OCI-LY1 (cell line): ENCODE measurements at regions not wholly inside any gene's neighbourhood (a gene's known extent, or its start where the extent isn't known, plus 50 kb on each side); places are given as distances from the start of the nearest gene placed in this dataset.

Experiments
- H2AFZ ChIP-seq: fragments of 200-600 bp; sonication (generic), shearing (Covaris generic); 2 replicates; pipeline ENCODE4 v1.6.0; 2014; ENCODE audit warnings: antibody characterized with exemption, mild to moderate bottlenecking, low read length
- H3F3A ChIP-seq: fragments of 200-600 bp; sonication (generic), shearing (Covaris generic); 2 replicates; pipeline ENCODE4 v1.6.0; 2014; ENCODE audit warnings: mild to moderate bottlenecking, antibody characterized with exemption, low read length, moderate library complexity; ENCODE audit not compliant: insufficient read depth
- H3K27ac ChIP-seq: fragments of 200-600 bp; sonication (generic); 2 replicates; pipeline ENCODE4 v1.5.1; 2014; ENCODE audit warnings: low read length, mixed run types, mild to moderate bottlenecking, low read depth; ENCODE audit not compliant: poor library complexity, severe bottlenecking
- H3K27me3 ChIP-seq: fragments of 200-600 bp; sonication (generic); 2 replicates; pipeline ENCODE4 v1.6.0; 2014; ENCODE audit warnings: antibody characterized with exemption, mild to moderate bottlenecking, low read length, moderate library complexity; ENCODE audit not compliant: insufficient read depth
- H3K36me3 ChIP-seq: fragments of 200-600 bp; sonication (generic); 2 replicates; pipeline ENCODE4 v1.6.1; 2014; ENCODE audit warnings: mild to moderate bottlenecking, antibody characterized with exemption, low read length, moderate library complexity, mixed read lengths; ENCODE audit not compliant: insufficient read depth
- H3K4me1 ChIP-seq: fragments of 200-600 bp; sonication (generic); 2 replicates; pipeline ENCODE4 v1.5.1; 2014; ENCODE audit warnings: mild to moderate bottlenecking, low read length, moderate library complexity; ENCODE audit not compliant: insufficient read depth, severe bottlenecking
- H3K4me2 ChIP-seq: fragments of 200-600 bp; sonication (generic), shearing (Covaris generic); 2 replicates; pipeline ENCODE4 v1.6.1; 2014; ENCODE audit warnings: low read length
- H3K4me3 ChIP-seq: fragments of 200-600 bp; sonication (generic); 2 replicates; pipeline ENCODE4 v1.5.1; 2014; ENCODE audit warnings: low read length, low read depth, mild to moderate bottlenecking, mixed read lengths; ENCODE audit not compliant: poor library complexity, severe bottlenecking
- H3K79me2 ChIP-seq: fragments of 200-600 bp; shearing (Covaris generic); 2 replicates; pipeline ENCODE4 v1.6.1; 2016; ENCODE audit warnings: mixed run types, low read length, mixed read lengths; ENCODE audit not compliant: insufficient read depth
- H3K9ac ChIP-seq: fragments of 200-600 bp; sonication (generic), shearing (Covaris generic); 2 replicates; pipeline ENCODE4 v1.6.1; 2014; ENCODE audit warnings: mild to moderate bottlenecking, low read length, mixed read lengths
- H3K9me2 ChIP-seq: fragments of 200-600 bp; sonication (generic), shearing (Covaris generic); 2 replicates; pipeline ENCODE4 v1.6.1; 2014; ENCODE audit warnings: low read depth, mild to moderate bottlenecking, low read length, mixed read lengths
- H3K9me3 ChIP-seq: fragments of 200-600 bp; shearing (Covaris generic); 2 replicates; pipeline ENCODE4 v1.6.1; 2014; ENCODE audit warnings: low read length, mixed read lengths
- H4K20me1 ChIP-seq: fragments of 200-600 bp; sonication (generic), shearing (Covaris generic); 2 replicates; pipeline ENCODE4 v1.6.0; 2016; ENCODE audit warnings: mild to moderate bottlenecking, low read length; ENCODE audit not compliant: insufficient read depth
- CTCF ChIP-seq: fragments of 200-600 bp; sonication (generic), shearing (Covaris generic); IDR thresholded peaks from 2 replicates; pipeline ENCODE4 v1.5.1; 2017; ENCODE audit warnings: mild to moderate bottlenecking, antibody characterized with exemption, low read length, moderate library complexity, mixed read lengths
- EZH2 ChIP-seq: fragments of 200-600 bp; sonication (generic), shearing (Covaris generic); IDR thresholded peaks from 2 replicates; pipeline ENCODE4 v1.8.0; 2017; ENCODE audit warnings: borderline replicate concordance, mixed run types, mild to moderate bottlenecking, antibody characterized with exemption, low read length, moderate library complexity, mixed read lengths

- no peak overlapping the region for H2AFZ ChIP-seq
- no peak overlapping the region for H3K27ac ChIP-seq
Measured at GRCh38 chr4:189815404-189816192, 125.1 kb upstream of the FRG1 start.

GRCh38 chr4:189822326-189822725 is 118.3 kb upstream of the FRG1 start:
- no peaks in the 10 kb centered on the region for H4K20me1 ChIP-seq
- no peak overlapping the region for H2AFZ ChIP-seq
- no peaks in the 10 kb centered on the region for H3K27me3 ChIP-seq
- H3K9ac ChIP-seq = no peak overlapping the region
- no peaks in the 10 kb centered on the region for H3K9me2 ChIP-seq
- H3K27ac ChIP-seq = no peak overlapping the region
- H3K79me2 ChIP-seq = no peaks in the 10 kb centered on the region
- H3K36me3 ChIP-seq = no peaks in the 10 kb centered on the region
- TF ChIP-seq EZH2 = no peak
- TF ChIP-seq CTCF = no peak
- H3K4me3 ChIP-seq = no peak overlapping the region
- H3K9me3 ChIP-seq = no peaks in the 10 kb centered on the region
- no peak overlapping the region for H3K4me2 ChIP-seq
- no peaks in the 10 kb centered on the region for H3F3A ChIP-seq
- no peaks in the 10 kb centered on the region for H3K4me1 ChIP-seq

More at GRCh38 chr4:189815404-189816192, 125.1 kb upstream of the FRG1 start:
- Histone ChIP-seq H3K9me2 (no peaks in the 10 kb centered on the region), H3K4me1 (no peaks in the 10 kb centered on the region), H3K4me3 (no peak overlapping the region), H4K20me1 (no peaks in the 10 kb centered on the region), H3K27me3 (no peaks in the 10 kb centered on the region), H3K36me3 (no peaks in the 10 kb centered on the region), H3K9me3 (no peaks in the 10 kb centered on the region), H3K79me2 (no peaks in the 10 kb centered on the region), H3F3A (no peaks in the 10 kb centered on the region), H3K9ac (no peak overlapping the region), H3K4me2 (no peak overlapping the region)
- TF ChIP-seq EZH2 = no peak
- no peak for TF ChIP-seq CTCF

- Histone ChIP-seq H3F3A (no peaks in the 10 kb centered on the region), H3K79me2 (no peaks in the 10 kb centered on the region), H3K36me3 (no peaks in the 10 kb centered on the region), H3K4me2 (no peak overlapping the region), H4K20me1 (no peaks in the 10 kb centered on the region), H3K9me2 (no peaks in the 10 kb centered on the region), H3K9ac (no peak overlapping the region), H2AFZ (no peak overlapping the region), H3K4me3 (no peak overlapping the region), H3K27ac (no peak overlapping the region), H3K4me1 (no peaks in the 10 kb centered on the region), H3K9me3 (no peaks in the 10 kb centered on the region), H3K27me3 (no peaks in the 10 kb centered on the region)
- no peak for TF ChIP-seq EZH2
- no peak for TF ChIP-seq CTCF
Measured at GRCh38 chr4:189823591-189823990, 117.1 kb upstream of the FRG1 start.
